Stimulated activated CD8-positive, alpha-beta memory T cell treated with anti-CD3 and anti-CD28 coated beads, Interleukin-2, amount 100 ng/mL, for 48 hours (primary cell): ENCODE measurements at regions not wholly inside any gene's neighbourhood (a gene's known extent, or its start where the extent isn't known, plus 50 kb on each side); places are given as distances from the start of the nearest gene placed in this dataset.

Experiments
- DNase-seq, 2 donors: peaks; one replicate each; pipeline ENCODE4 v3.0.0-alpha.2; 2020; ENCODE audit warnings: low read depth in 2 of 2

DNA sequence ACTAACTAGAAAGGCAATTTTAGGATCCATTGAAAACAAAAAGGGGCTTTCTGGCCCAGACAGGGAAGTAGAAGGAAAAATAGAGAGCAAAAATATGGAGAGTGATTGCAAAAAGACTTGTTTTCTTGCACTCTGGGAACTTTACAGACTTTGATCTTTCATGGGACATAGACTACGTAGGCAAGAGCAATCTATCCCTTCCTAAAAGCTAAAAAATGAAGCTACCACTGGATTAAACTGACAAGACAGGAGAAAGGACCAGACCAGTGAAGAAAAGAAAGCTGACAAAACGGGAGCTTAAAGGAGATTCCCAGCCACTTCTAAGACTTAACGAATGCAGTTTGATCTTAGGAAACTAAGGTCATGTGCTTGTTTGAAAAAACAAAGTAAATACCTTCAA is 524.5 kb downstream of the KLF5 start:
- DNase-seq, result no peak

DNA sequence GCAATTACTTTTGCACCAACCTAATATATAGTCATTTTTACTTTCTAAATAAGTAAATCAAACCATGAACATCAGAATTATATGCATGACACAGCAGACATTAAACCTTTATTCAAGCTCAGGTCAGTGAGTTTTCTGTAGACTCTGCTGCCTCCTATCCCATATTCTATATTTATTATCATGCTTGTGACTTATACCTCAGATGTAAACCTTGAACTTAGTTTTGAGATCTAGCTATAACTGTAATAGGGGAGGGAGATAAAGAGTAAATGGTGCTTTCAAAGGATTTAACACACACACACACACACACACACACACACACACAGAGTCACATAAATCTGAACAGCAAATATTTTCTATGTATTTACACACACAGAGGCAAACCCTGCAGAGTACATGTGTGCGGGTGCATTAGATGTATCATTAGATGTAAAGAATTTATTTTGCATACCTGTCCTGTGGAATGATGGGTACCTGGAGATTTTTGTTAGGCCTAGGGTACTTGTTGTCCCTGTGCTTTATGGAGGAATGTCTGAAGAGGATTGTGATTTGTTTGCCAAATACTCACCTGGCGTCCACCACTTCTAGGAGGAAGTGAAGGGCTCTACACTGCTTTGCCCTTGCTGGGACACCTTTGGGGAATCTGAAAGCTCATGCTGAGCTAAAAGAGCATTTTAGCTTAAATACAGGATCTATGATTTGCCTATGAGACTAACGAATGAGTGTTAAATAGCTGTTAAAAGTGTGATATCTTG is 521.9 kb downstream of the KLF5 start:
- DNase-seq, result no peak

DNA sequence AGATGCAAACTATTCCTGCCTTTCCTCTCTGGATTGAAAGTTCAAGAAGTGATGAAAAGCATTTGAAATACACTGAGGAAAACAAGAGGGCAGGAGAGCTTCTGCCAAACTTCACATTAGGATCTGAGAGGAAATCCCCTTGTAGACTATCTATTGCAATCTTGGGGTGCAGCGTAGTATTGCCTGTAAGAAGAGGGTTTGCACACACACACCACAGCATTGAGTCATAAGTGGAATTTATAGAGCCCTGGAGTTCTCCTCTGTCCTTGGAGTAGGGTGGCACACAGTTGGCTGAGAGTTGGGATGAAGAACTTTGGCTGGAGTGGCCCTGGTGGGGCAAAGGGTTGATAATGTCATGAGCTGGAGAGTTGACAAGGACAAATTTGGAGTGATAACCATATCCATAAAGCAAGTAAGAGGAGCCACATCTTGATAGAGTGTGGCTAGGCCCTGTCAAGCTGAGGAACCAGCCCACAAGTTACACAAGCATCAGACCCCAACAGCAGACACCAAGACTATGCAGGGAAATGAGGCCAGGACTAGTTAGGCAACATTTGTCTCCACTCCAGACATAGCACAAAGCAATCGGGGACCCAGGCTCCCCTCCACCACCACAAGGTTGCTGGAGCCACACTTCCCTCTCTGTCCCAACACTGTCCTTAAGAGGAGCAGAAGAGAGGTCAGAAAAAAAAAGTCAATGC is 520.9 kb downstream of the KLF5 start:
- no peak for DNase-seq

GRCh38 chr13:73578251-73578875 is 519.6 kb downstream of the KLF5 start:
- no peak for DNase-seq

GRCh38 chr13:73576291-73576690 is 517.5 kb downstream of the KLF5 start:
- no peak for DNase-seq

DNA sequence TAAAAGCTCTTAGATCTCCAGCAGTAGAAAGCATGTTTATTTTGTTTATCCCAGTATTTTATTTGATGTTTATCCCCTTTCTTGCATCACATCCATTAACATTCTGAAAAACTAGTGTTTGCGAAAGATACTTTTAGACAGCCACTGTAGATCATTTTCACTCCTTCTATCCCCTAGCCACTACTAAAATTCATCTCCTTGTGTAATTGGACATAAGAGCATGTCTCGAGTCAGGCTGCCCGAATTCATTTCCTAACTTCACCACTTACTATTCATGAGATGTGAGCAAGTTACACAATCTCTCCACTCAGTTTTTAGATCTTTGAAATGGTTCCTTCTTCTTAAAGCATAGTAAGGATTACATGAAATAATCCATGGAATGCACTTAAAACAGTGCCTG is 514.0 kb downstream of the KLF5 start:
- DNase-seq, result no peak

DNA sequence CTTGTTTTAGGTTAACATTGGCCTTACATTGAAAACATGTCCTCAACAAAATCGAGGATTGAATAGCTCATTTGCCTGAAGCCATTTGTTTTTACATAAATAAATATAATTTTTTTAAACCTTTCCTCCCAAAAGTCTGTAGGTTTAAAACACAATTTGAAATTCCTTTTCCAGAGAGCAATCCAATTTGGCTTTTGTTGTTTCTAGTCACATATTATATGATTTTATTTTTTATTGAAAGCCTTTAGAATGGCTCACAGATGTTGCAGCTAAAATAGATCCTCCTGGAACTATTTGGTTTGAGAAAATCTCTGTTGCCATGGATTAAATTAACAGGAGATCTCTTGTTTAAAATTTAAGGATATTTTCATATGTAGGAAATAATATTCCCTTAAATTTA is 512.6 kb downstream of the KLF5 start:
- DNase-seq, result no peak

DNA sequence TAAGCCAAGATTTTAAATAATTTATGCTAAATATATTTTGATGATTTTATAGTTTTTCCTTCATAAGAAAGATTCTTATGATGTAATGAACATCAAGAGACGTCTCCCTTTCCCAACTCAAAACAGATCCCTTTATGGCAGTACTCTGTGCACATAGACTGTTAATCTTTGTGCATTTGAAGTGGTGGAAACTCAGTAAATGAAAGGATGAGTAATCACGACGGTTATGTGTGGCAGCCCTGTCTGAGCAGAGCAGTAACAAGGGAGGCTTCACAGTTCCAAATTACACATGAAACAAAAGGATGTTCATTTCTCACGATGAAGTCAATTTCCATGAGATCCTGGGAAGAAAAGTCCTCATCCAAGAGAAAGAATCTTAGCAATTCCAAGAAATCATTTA is 498.1 kb downstream of the KLF5 start:
- no peak for DNase-seq

DNA sequence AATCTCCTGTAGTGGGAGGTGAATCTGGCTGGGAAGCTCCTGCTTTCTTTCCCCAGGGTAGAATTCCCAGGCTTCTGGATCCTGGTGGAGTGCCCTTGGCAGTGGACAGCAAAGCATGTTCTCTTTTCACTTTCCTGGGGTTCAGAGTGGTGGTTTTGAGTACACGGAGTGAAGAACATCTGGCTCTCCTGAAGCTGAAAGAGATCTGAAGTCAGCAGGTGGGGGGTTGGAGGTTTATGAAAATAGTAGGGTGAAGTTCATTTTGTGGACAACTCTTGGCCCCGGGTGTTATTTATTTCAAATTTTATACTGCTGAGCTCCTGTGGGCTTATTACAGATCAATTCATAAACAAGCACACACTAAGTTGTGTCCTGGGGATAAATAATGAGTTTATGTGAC is 497.3 kb downstream of the KLF5 start:
- no peak for DNase-seq

GRCh38 chr13:73551736-73552135 is 492.9 kb downstream of the KLF5 start:
- no peak for DNase-seq

DNA sequence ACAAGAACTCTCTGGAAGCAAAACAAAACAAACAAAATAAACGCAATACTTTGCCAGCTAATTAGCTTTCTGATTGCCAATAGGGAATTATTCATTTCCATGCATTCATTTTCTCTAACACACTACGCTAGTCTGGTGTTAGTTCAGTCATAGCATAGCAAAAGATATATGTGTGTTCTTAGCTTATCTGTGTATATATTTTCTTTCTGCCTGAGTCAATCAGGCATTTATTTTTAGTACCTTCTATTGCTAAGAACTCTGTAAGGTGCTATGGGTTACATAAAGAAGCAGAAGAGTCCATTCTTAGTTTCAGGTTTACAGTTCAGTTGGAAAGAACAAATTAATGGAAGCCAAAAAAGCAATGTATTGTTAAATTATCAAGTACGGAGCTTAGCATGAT is 490.9 kb downstream of the KLF5 start:
- DNase-seq, result no peak

DNA sequence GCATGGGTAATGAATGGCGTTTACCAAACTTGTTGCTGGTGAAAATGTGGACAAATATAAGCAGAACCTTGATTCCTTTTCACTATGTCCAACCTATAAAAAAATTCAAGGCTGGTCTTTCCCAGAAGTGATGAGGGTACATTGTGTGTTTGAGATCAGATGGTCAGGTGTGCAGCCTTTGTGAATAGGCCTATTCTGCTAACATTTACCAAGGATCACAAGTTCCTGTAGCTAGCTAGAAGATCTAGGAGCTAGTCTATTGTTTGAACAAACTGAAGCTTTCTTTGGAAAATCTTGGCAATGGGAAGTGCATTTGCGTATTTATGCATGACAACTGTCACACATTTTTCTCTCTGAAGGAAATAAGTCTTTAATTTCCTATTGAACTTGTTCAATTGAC is 489.6 kb downstream of the KLF5 start:
- no peak for DNase-seq

DNA sequence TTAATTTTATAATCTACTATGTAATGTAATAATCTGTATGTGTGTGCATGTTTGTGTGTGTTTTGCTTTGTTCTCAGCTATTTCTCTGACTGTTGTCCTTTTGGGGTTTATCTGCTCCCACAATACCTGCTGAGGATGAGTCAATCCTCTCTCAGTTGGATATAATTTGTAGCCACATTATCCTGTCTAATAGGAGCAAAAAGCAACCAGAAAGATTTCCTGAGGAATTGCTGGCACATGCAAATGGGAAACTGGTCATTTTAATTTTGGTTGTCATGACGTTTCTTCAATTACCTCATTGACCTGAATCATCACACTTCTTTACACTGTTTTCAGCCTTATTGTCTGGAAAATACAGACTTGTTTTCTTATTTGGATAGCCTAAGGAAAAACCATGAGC is 488.4 kb downstream of the KLF5 start:
- no peak for DNase-seq

DNA sequence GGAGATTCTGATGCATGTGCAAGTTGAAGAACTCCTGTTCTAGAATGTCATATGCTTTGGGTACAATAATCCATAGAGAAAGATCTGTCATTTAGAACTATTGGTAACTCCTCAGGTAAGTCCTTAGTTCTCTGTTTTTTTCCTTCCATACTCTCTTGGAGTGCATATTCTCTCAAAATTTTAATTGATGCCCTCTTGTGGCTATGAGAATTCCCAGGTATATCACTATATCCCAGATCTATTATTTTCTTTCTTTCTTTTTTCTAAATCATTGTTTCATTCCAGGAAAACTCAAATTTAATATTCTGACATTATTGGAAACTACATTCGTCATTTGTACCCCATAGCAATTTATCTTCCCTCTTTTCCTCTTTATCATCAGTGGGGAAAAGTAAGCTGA is 485.4 kb downstream of the KLF5 start:
- no peak for DNase-seq

DNA sequence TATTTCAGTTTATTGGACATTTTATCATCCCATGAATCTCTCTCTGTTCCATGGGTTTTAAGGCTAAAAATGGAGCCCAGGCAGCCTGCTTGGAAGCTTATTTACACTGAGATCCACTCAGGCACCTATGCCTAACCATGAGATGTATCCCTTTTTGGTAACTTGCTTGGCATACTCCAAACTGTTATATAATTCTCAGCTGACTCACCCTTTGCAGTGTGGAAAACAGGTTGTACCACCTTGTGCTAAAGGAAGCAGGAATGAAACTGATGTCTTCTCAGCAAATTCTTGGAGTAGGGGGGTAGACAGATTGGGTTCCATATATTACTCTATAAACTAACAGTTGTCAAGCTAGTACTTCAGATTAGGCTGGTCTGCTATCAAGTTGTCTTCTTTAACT is 483.6 kb downstream of the KLF5 start:
- no peak for DNase-seq

DNA sequence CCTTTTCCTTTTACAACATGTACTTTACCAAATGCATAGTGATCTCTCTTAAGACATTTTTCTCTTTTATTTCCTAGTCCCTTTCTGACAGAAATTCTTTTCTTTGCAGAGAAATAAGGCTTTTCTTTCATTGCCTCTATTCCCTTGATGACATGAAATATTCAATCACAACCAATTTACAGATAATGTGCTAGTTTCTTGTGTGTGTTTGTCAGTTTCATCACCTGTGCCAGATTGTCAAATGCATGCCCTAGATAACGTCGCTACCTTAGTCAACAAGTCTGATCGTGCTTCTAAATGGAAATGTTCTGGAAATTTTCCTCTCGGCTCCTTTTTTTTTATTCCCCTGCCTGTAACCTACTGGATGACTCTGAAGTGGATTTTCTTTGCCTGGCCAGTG is 478.1 kb downstream of the KLF5 start:
- no peak for DNase-seq

DNA sequence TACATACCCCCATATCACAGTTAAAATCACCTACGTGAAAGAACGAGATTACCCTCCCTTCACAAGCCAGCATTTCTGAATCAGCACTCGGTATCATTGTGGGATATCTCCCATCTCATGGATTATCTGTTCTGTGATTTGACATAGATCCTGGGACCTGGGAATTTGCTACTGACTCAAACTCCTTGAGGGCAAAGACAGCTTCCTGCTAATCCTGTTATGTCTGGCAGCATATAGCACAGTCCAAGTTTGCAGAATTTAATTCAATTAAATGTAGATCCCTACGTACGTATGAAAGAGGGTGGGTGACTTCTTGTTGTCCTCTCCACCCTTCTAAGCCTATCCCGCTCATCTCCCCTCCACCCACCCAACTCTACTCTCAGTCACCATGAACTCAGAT is 476.5 kb downstream of the KLF5 start:
- DNase-seq, result no peak

DNA sequence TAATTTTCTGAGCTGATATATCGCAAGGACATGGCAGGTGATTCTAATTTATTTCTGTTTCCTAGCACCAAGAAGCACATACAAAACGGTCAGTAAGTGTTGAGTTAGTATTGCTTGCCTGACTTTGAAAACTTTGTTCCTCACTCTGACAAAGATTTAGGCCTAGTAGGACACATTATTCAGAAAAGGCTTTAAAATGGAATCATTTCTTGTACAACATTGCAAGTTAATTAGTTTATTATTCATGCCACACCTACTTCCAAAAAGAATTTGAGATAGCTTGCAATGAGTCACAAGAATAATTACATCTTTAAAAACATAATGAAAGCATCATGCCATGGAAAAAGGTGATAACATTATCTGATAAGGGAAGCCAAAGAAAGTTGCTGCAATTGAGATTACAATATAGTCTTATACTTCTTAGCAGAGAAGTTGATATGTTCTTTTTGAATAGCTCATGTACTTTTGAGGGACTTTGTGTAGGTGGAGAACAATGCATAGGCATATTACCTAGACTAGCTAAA is 474.2 kb downstream of the KLF5 start:
- DNase-seq, result no peak

DNA sequence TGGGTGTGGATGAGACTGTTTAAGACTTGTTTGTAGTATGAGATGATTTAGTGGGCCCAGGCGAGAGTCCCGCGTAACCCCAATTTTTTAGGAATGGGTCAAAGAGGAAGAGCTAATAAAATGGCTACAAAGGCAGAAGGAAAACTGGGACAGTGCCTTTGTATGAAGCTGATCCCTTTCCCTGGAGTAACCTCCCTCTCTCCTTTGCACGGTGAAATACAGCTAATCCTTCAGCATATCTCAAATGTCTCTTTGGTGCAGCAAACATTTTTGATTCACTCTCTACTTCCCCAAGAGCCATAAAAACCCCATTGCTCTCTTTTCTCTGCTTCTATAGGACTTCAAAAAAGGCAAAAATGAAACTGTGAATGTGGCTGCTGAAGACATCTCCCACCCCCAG is 473.8 kb downstream of the KLF5 start:
- DNase-seq, result no peak

GRCh38 chr13:73531014-73531413 is 472.2 kb downstream of the KLF5 start:
- DNase-seq, result no peak

DNA sequence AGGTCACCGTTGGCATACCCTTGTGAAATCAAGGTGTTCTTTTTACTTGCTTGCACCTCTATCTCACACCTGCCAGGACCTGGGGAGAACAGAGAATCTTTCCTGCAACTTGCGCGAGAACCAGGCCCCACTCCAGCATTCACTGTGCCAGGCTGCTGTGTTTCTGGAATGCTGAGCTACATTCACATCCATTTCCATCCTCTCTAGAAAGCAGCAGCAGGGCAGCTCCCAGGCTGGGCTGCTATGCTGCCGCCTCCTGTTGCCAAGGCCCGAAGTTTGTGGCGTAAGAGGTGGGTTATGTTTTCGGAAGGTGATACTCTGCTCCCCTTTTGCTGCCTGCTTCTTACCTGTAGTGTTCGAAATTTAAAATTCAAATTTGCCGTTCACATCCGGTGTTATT is 464.1 kb downstream of the KLF5 start:
- no peak for DNase-seq

GRCh38 chr13:73521985-73522524 is 463.2 kb downstream of the KLF5 start:
- DNase-seq, result no peak

DNA sequence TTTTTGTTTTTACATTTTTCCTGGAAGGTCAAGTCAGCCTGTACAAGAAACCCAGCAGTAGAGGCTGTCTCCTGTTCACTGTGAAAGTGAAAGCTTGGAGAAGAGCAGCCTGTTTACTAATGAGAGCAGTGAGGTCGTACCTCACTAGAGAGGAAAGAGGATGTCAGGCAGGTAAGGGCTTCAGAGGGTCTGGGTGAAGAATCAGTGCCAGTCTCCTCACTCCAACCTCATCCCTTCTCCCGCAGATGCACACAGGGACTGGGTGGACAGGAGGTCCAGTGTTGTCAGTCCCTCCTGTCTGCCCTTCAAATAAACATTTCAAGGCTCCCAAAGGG is 462.5 kb downstream of the KLF5 start:
- no peak for DNase-seq
